AG09319 (cell line): ENCODE measurements at regions not wholly inside any gene's neighbourhood (a gene's known extent, or its start where the extent isn't known, plus 50 kb on each side); places are given as distances from the start of the nearest gene placed in this dataset.

ENCODE experiments used
- DNase-seq: peaks from one replicate; pipeline ENCODE4 v3.0.0-alpha.2; 2010; ENCODE audit warnings: low read depth; ENCODE audit errors: extremely low read depth
- TF ChIP-seq, protein P1 (sequence below): IDR thresholded peaks from 2 replicates; pipeline ENCODE4 v1.5.1; 2011; ENCODE audit warnings: low read depth, mild to moderate bottlenecking, inconsistent platforms, low read length, moderate library complexity

DNA sequence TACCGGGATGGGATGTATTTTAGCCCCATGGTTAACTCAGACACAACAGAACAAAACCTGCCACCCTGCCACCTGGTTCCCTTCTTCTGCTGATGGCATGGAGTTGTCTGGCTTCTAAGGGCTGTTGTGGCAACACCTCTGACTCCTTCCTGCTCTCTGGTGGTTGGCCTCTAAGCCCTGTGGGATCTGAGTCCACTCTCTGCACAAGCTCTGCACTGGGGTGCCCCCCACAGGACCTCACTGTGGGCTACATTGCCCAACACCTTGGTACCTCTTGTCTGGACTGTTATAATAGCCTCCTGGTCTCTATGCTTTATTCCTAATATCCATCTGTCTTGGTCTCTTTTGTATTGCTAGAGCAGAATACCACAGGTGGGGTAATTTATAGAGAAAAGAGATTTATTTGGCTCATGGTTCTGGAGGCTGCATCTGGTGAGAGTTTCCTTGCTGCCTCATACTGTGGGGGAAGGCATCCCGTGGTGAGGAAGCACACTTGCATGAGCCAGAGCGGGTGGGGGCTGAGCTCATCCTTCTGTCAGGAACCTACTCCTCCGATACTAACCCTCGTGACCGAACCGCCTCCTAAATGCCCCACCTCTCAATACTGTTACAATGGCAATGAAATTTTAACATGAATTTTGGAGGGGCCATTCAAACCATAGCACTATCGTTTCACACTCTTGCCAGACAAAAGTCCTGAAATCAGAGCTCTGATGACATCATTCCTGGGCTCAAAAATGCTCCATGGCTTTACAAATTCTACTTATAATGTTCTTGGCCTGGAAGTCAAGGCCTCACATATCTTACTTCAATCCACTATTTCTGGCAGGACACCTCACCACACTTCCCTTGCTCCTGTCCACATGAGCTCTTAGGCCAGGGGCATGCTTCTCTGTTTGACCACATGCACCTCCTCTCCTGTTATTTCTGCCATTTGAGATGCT, 127.2 kb downstream of the PAX1 start:
- DNase-seq = no peak
- TF ChIP-seq, protein P1, sequence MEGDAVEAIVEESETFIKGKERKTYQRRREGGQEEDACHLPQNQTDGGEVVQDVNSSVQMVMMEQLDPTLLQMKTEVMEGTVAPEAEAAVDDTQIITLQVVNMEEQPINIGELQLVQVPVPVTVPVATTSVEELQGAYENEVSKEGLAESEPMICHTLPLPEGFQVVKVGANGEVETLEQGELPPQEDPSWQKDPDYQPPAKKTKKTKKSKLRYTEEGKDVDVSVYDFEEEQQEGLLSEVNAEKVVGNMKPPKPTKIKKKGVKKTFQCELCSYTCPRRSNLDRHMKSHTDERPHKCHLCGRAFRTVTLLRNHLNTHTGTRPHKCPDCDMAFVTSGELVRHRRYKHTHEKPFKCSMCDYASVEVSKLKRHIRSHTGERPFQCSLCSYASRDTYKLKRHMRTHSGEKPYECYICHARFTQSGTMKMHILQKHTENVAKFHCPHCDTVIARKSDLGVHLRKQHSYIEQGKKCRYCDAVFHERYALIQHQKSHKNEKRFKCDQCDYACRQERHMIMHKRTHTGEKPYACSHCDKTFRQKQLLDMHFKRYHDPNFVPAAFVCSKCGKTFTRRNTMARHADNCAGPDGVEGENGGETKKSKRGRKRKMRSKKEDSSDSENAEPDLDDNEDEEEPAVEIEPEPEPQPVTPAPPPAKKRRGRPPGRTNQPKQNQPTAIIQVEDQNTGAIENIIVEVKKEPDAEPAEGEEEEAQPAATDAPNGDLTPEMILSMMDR = no peak

GRCh38 chr20:21826976-21827375, 121.5 kb downstream of the PAX1 start:
- TF ChIP-seq, protein P1 = no peak
- DNase-seq = no peak

DNA sequence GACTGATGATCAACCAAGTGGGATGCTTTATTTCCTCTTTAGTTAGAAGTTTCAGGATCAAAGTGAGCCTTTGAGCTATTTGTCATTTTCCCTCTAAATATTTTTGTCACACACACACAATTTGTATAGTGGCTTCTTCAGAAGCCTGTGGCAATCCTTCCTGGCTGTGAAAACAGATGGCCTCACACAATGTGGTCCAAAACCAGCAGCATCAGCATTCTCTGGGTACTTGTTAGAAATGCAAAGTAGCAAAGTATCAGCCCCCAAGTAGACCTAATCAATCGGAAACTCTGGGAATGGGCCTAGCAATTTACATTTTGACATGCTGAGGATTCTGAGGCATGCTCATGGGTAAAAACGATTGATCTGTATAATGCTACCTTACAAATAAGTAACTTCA, 115.9 kb downstream of the PAX1 start:
- TF ChIP-seq, protein P1 = no peak
- no peak for DNase-seq

- no peak for DNase-seq
- TF ChIP-seq, protein P1 = no peak
Measured at GRCh38 chr20:21820688-21821087, 115.2 kb downstream of the PAX1 start.

- DNase-seq = no peak
- TF ChIP-seq, protein P1 = no peak
Measured at GRCh38 chr20:21820045-21820444, 114.6 kb downstream of the PAX1 start.

DNA sequence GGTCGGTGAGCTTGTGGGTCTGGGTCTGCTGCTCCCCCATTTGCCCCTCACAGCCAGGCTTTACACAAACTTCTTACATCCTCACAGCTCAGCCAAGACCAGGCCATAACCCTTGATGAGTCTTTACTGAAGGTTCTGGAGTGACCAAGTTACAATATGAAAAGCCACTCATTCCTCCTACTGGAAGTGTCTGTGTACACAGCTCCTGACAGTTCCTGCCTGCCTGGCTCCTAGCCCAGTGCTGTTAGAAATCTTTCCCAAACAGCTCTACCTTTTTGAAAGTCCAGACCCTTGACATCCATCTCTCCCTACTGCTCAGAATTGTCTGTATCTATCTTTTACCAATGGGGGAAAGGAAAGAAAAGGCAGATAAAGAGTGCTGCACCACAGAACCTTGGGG, 106.9 kb downstream of the PAX1 start:
- TF ChIP-seq, protein P1 = no peak
- no peak for DNase-seq

GRCh38 chr20:21809961-21810523, 104.6 kb downstream of the PAX1 start:
- no peak for DNase-seq
- TF ChIP-seq, protein P1 = no peak
